ENCODE measurements at regions not wholly inside any gene's neighbourhood (a gene's known extent, or its start where the extent isn't known, plus 50 kb on each side); places are given as distances from the start of the nearest gene placed in this dataset.

DNA sequence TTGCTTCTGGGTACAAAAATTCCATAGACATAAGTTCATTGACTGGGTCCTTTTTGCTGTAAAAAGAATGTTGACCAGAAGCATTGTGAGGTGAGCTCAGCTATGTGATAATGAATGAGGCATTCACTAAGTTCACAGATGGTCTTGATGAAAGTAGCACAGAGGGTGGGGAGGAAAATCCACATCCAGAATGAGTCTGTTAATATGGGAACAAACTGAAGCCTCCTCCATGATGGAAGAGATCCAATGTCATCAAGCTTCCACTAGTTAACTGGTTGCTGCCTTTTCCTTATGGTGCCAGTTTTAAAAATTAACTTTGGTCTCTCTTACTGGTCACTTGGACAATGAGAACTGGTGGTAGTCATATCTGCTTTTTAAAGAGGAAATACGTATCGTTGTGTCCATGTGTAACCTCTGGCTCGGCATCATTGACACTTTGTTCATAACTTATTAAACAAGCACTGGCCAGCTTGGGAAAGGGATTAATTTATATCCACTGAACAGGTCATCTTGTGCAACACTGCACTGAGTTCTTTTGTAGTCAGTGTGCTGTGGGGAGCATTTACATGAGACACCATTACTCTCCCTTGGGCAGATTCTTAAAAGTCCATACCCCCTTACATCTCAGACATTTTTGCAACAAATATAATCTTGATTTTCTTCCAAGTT, 88.6 kb downstream of the ADAMTS1 start:
- TF ChIP-seq POLR2A (IDR thresholded peaks at IDR 0.05) (no peak), EP300 (IDR thresholded peaks at IDR 0.05) (no peak)

Measured in upper lobe of left lung (tissue), 4 donors.